ENCODE measurements at regions not wholly inside any gene's neighbourhood (a gene's known extent, or its start where the extent isn't known, plus 50 kb on each side); places are given as distances from the start of the nearest gene placed in this dataset.
A peak's percentile ranks its signal among the peaks of the same experiment; 100 is the strongest.

DNA sequence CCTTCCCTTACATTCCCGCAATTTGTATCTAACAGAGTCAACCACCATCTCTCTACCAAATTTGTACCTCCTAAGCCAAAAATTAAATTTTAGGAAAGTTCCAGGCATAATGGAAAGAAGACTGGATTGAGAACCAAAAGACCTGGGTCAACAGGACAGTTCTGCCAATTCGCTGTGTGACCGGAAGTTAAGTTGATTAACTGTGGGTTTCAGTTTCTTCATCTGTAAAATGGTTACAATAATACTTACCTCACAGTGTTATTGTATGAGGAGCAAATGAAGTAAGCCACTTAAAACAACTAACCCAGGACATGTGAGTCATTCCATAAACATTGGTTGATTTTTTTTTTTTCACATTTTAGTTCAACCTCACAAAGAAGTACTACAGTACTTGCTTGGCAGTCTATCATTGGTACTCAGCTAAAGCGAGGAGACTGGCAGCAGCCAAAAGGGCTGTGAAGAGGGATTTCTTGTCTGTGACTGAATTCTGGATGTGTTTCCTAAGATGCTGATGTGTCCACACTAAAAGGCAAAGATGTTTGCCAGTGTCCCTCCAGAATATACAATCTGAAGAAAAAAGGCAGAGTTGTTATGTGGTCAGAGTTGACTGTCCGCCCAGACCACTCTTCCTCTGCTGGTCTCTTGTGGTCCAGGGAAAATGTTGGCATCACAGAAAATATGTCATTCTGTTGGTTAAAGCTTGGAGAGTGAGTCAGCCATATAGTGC lies 198.6 kb downstream of the TLE1 start:
- DNase-seq (ENCODE audit: low spot score in 2 of 2) (no peak), FAIRE-seq (no peak)

DNA sequence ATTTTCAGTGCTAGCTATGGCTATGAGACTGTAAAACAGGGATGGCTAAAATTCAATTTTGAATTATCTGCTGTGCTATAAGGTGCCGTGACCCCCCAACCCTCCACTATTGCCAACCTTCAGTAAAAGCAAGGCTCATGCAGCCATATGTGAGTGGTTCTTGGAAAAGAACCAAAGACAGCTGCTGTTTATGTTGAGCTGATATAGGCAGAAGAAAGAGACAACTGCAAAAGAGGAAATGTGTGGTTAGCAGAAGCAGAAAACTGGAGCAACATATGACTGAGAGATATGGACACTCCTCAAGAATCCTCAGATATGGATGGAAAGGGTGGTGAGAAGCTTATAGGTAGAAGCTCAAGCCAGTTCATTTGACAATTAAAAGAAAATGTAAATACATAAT lies 200.3 kb downstream of the TLE1 start:
- peak in 1 of 2 donors; percentile 16 for DNase-seq (ENCODE audit: low spot score in 2 of 2)

DNA sequence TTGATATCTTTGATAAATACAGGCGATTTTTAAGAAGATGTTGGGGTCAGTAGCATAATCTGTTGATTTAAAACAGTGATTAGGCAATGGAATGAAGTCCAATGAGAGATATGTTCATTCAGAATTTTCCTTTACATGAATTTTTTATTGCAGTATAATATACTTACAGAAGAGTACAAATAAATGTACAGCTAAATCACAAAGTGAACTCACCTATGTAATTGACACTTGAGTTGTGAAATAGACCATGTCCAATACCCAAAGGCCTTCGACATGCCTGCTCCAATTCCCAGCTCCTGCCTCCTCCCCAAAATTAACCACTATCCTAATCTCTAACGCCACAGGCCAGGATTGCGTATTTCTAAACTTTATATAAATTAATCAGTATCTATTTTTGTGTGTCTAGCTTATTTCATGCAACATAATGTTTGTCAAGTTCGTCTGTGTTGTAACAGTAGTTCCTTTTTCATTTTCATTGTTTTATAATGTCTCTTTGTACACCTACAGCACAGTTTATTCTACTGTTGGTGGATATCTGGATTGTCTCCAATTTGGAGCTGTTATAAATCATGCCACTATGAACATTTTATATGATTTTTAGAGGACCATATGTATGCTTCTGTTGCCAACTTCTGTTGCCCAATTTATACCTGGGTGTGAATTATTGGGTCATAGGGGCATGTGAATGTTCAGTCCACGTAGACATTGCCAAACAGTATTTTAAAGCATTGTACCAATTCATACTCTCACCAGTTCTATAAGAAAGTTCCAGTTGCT lies 208.3 kb downstream of the TLE1 start:
- no peak for FAIRE-seq
- DNase-seq (ENCODE audit: low spot score in 2 of 2), result no peak

More for the DNA sequence above, 200.3 kb downstream of the TLE1 start:
- no peak for FAIRE-seq

DNA sequence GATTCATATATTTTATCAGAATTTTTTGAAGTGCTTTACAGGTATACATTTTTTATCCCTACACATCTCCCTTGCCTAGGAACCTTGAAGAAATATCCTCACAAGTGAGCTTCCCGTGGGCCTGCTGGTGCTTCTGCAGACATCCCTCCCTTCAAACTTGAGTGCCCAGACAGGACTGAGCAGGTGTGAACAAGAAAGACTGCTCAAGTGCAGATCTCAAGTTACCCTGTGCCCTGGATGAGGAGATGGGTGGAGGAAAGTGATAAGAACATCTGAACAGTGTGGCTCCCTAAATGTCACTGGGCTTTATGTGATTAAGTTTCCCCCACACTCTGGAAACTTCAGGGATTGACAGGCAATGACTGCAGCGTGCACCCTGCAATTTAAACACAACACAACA lies 209.8 kb downstream of the TLE1 start:
- no peak for FAIRE-seq
- DNase-seq (ENCODE audit: low spot score in 2 of 2), result no peak

DNA sequence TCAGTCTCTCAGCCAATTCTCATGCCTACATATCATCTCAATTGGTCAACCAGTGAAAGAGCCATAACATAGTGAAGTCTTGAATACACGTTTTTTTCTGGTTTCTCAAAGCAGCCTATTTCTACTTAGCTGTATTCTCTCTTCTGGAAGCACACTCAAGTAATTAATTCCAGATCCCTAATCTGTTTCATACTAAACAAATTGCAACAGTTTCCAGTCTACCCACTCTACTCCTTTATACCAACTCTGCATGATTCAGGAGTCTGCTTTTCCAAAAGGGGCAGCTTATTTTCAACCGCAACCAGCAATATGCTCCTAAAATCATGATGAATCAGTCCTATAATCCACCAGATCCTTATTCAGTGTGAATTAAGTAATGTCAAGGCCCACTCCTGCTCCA lies 211.7 kb downstream of the TLE1 start:
- no peak for FAIRE-seq
- DNase-seq (ENCODE audit: low spot score in 2 of 2), result no peak

DNA sequence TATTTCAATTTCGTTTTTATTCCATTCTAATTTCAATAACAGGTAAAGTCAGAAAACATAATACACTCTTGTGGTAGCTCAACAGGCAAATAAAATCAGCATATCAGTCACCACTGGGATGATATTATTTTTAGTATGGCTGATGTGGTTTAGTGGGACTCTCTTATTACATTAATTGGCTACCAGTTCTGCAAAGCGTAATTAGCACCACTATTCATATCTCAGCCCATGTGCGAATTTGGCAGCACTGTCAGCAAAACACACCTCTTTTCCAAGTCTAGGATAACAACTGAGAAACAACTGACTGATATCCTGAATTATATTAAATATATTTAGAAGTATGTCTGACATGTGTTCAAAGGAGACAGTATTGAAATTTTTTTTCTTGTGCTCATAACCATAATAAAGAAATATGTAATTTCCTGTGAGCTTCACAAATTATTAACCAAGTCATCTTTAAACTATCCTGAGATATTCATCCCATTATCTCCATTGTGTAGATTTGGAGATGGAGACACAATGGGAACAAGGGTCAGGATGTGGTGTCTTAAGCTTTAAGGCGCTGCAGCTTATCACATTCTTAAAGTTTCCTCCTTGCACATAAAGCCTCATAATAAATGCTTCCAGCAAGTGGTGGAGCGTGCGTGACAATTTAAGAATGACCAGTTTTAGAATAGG lies 212.4 kb downstream of the TLE1 start:
- no peak for FAIRE-seq
- no peak for DNase-seq (ENCODE audit: low spot score in 2 of 2)

DNA sequence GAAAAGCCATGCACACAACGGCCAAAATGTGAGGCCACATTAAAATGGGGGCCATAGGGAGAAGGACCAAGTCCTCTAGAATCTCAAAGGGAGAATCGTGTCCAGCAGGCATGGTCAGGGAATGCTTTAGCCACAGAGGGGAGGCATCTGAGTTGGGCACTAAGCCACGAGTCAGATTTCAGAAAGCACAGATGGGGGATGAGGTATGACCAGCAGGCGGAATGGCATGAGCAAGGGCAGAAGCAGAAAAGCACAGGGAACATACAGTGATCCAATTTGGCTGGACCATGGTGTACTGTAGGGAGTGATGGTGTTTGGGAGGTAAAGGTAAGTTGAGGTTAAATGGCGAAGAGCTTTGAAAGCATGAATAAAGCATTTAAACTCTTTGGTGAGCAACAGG lies 214.6 kb downstream of the TLE1 start:
- FAIRE-seq (no peak), DNase-seq (ENCODE audit: low spot score in 2 of 2) (no peak)

DNA sequence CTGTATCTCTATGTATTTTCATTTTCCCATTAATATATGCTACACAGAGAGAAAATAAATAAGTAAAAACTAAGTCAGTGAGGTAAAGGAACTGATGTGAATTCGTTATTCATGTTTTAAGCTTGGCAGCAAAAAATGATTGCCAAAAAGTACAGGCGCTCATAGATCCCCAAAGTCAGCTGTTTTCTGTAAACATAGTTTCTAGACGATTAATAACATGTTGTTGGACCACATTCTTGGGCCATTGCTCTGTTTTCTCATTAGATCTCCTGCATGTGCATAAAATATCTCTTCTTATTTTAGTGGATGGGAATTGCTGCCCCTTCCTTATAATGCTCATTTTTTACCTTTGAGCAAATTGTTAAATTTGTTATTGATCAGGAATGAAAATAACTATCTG lies 215.2 kb downstream of the TLE1 start:
- DNase-seq (ENCODE audit: low spot score in 2 of 2) (no peak), FAIRE-seq (no peak)

DNA sequence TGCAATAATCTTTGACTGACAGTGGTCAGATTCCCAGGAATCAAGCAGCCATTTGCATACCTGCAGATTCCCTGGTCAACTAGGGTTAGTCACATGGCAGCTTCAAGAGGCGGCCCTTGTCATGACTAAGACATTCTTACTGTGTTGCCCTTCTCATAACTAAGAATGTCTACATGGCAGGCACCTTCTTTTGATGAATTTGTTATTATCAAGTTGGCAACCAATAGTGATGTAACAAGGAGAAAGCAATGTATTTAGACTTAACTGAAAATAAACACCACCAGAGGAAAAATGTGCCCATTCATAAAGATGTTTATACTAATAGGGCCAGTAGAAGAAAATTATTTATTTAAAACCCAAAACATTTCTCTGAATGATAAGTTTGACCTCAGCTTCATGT lies 215.6 kb downstream of the TLE1 start:
- DNase-seq (ENCODE audit: low spot score in 2 of 2) (no peak), FAIRE-seq (no peak)

DNA sequence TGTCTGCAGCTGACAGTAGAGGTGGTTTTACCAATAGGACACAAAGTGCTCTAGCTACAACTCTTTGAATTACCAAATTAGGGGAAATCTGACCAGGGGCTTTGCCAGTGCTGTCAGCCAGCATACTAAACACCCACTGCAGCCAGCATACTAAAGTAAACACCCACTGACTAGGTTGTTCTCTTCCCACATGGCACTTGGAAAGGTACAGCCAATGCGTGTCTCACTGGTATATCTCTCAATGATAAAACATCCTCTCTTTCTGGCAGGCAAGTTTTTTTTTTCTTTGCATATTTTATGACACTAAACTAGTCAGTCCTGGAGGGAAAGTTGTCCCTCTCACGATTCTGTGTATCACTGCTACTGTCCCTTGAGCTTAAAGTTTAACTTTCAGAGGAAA lies 216.1 kb downstream of the TLE1 start:
- FAIRE-seq, result no peak
- DNase-seq (ENCODE audit: low spot score in 2 of 2), result no peak

DNA sequence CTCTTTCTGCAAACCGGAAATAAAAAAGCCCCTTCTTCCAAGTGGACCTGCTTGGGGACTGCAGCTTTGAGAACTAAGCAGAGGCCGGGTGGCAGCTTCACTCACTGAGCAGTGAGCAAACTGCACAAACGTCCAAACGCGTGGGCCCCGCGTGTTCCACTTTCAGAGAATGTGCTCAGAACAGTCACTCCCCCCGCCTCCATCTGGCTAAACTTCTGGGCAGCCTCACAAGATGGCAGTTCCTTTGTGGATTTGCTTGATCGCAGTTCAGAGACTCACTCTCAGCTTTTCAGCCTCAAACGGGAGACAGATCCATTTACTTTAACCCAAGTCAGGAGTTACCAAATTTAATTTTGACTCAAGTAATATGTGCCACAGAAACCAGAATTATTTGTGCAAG lies 216.6 kb downstream of the TLE1 start:
- no peak for FAIRE-seq
- DNase-seq (ENCODE audit: low spot score in 2 of 2), result no peak

DNA sequence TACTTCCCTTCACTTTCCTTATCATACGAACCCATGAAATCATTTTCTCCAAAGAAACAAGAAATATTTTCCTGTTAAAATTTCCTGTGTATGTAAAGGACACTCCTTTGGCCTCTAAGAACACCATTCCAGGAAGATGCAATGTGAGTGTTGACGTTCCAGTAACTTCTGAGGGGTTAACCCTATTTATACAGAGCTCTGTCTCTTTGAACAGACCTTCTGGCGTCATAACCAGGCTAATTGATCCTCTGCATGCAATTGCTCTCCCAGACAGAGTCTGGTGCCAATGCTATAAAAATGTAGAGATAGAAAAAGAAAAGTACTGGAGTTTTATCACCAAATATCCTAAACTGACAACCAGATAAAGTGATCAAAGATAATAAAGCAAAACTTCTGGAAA lies 218.5 kb downstream of the TLE1 start:
- no peak for FAIRE-seq

DNA sequence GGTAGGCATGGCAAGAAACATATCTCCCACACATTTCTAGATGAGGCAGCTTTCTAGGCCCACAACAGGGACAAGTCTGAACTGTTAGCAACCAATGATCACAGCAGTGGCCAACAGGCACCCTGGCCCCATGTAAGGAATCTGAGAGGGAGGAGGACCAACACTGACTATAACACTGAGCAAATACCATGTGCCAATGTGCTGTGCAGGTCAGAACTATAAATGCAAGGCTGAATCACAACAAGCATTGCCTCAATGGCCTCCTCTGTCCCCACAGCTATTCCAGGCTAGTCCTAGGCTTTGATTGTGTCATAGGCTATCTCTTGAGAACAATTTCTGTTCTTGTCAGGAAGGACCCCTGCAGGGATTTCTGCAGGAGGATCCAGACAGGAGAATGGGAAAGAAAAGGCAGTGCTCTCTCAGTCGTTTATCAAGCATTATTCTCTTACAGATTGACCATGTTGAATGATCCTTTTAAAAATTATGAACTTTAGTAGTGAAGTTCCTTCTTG lies 221.2 kb downstream of the TLE1 start:
- DNase-seq (ENCODE audit: low spot score in 2 of 2), result no peak
- FAIRE-seq, result no peak

More for the DNA sequence above, 218.5 kb downstream of the TLE1 start:
- no peak for DNase-seq (ENCODE audit: low spot score in 2 of 2)

DNA sequence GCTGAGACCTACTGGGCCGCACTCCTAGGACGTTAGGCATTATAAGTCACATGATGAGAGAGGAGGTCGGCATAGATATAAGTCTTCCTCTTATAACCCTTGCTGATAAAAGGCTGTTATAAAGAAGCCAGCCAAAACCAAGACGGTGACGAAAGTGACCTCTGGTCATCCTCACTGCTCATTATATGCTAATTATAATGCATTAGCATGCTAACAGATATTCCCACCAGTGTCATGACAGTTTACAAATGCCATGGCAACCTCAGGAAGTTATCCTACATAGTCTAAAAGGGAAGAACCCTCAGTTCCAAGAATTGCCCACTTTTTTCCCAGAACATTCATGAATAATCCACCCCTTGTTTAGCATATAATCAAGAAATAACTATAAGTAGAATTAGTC lies 222.4 kb downstream of the TLE1 start:
- FAIRE-seq, result no peak
- DNase-seq (ENCODE audit: low spot score in 2 of 2), result no peak

DNA sequence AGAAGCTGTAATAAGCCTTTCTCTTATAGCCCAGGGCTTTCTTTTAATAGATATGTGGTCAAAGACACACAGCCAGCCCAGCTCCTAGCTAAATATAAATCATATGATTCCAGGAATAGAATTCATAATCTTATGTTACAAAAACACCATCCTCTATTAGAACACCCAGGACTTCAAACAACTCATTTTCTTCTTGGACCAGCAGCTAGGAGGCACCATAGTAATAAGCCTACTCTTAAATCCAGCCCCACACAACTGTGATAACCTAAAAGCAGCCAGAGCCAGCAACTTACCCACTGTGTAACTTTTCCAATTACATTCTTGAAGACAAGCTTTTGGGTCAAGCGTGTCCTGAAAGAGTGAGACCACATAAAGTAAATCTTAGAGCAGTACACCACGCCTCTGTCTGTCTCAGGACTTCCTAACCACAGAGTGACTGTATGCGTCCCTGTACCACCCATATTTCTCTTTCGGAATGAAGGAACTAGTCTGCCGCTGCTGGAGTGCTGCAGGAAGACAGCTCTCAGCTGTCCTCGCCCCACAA lies 223.8 kb downstream of the TLE1 start:
- no peak for FAIRE-seq
- no peak for DNase-seq (ENCODE audit: low spot score in 2 of 2)

DNA sequence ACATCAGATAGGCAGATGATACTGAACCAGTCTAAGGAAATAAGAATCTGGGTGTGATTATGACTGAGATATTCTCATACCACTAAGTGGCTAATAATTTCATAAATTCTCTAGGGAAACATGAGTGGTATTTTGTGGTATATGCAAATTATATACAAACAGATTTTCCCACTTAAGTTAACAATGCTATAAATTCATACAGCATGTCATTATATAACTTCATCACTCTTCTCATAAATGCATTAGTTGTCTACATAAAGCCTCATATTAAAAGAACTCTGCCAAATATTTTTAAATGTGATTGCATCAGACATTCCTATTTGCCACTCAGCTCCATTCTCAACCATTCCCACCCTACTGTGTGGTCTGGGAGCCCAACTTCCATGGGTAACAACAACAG lies 226.5 kb downstream of the TLE1 start:
- FAIRE-seq, result no peak
- no peak for DNase-seq (ENCODE audit: low spot score in 2 of 2)

DNA sequence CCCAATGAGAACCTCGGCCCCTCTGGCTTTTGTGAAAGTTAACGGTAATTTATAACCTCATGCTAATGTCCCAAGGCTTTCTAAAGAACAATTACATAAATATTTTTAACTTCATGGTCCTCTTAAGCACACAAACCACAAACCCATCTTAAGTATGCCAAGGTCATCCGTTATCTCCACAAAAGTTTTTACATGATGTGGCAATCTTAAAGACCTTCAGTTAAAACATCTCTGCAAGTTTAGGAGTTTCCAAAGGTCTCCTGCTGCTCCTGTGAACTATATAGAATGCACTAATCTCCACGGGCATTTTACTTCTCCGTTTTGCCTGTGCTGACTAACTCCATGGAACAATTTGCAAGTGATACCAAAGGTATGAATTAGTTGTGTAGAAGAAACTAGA lies 228.2 kb downstream of the TLE1 start:
- DNase-seq (ENCODE audit: low spot score in 2 of 2) (no peak), FAIRE-seq (no peak)

DNA sequence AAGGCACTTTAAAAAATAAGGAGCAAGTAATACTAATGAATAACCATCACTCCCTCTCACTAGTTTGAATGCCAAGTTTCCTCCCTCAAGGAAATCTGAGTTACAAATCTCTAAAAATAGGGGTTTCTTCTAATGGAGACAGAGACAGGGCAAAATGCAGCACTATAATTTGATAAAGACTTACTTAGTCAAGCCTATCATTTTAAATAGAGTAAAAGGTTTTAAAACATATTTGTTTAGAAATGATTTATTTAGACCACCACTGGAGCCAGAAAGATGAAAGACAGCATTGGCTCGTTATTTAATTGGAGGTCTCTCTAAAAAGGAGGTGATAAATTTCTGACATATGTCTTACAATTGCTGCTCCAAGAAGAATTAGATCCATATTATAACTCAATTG lies 228.7 kb downstream of the TLE1 start:
- FAIRE-seq (no peak), DNase-seq (ENCODE audit: low spot score in 2 of 2) (no peak)

DNA sequence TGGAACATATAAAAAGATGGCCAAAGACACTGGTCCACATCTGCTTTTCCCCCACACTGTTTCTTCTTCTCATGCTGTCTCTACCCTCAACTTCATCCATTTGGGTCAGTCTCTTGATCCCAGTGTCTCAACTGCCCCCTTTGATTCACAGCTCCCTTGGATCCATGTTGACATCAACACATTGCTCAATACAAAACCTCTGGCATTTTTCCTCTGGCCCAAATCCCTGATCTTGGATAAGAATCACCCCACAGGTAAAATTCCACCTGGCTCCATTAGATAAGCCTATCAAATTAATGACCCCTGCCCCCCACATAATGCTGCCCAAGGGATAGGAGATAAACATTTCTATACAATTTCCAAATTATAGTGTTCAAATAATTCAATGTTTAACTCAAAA lies 229.8 kb downstream of the TLE1 start:
- FAIRE-seq (no peak), DNase-seq (ENCODE audit: low spot score in 2 of 2) (no peak)

DNA sequence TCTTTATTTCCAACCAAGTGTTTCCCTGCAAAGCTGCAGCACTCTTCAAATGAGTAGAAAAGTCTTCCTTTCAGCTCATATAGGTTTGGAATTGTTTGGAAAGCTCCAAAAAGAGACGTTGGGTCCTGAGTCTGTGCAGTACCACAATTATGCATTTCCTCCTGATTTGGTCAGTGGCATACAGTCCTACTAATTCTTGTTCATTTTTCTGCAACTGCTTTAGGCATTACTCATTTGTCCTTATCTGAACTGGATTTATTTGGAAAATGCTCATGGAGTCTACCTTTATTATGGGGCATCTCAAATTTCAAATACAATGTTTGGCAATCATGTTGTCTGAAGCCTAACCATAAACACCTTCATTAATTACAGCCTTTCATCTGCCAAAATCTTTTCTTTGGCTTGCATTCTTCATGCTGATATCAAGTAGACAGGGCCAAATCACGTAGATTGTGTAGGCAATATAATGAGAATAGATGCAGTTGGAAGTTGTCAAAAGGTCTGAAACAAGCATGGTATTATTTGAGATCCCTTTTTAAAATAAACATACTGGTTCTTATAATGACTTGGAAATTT lies 232.8 kb downstream of the TLE1 start:
- DNase-seq (ENCODE audit: low spot score in 2 of 2) (no peak), FAIRE-seq (no peak)

All from frontal cortex (tissue), 3 donors.